Nephron (organoid): ENCODE measurements at regions not wholly inside any gene's neighbourhood (a gene's known extent, or its start where the extent isn't known, plus 50 kb on each side); places are given as distances from the start of the nearest gene placed in this dataset.

Source experiments
- H3K27ac Mint-ChIP-seq, 3 experiments: 2 replicates each; pipeline ENCODE4 v1.8.0; 2020; ENCODE audit warnings: mixed read lengths in 3 of 3, mild to moderate bottlenecking in 2 of 3, moderate library complexity in 1 of 3
- H3K27me3 Mint-ChIP-seq: 2 replicates; pipeline ENCODE4 v1.8.0; 2021; ENCODE audit warnings: low read depth, mild to moderate bottlenecking, moderate library complexity, mixed read lengths
- H3K36me3 Mint-ChIP-seq: 2 replicates; pipeline ENCODE4 v1.8.0; 2020; ENCODE audit warnings: low read depth, mixed read lengths
- H3K4me1 Mint-ChIP-seq: 2 replicates; pipeline ENCODE4 v1.8.0; 2020; ENCODE audit warnings: mixed read lengths
- H3K4me3 Mint-ChIP-seq, 3 experiments: 2 replicates each; pipeline ENCODE4 v1.8.0; 2020; ENCODE audit warnings: mild to moderate bottlenecking in 3 of 3, mixed read lengths in 3 of 3, moderate library complexity in 2 of 3
- H3K9me3 Mint-ChIP-seq: 2 replicates; pipeline ENCODE4 v1.8.0; 2020; ENCODE audit warnings: mixed read lengths
- CTCF ChIP-seq, 3 experiments: fragments of 200-600 bp; sonication (generic); IDR thresholded peaks; one replicate each; pipeline ENCODE4 v1.5.0; 2021; ENCODE audit warnings: antibody characterized with exemption in 3 of 3; ENCODE audit not compliant: unreplicated experiment in 3 of 3

GRCh38 chr1:227369102-227369760 lies 50.9 kb upstream of the CDC42BPA start:
- Mint-ChIP-seq H3K9me3 (no peaks in the 10 kb centered on the region), H3K27me3 (no peaks in the 10 kb centered on the region), H3K27ac (peak overlapping the region in 1 of 3 experiments; percentile 78), H3K4me1 (peaks cover 19% of the 10 kb centered on the region), H3K4me3 (no peak overlapping the region), H3K36me3 (no peaks in the 10 kb centered on the region)
- no peak for TF ChIP-seq CTCF (IDR thresholded peaks at IDR 0.05; ENCODE audit: unreplicated experiment in 3 of 3)
